HepG2 (cell line): ENCODE measurements at regions not wholly inside any gene's neighbourhood (a gene's known extent, or its start where the extent isn't known, plus 50 kb on each side); places are given as distances from the start of the nearest gene placed in this dataset.

Source experiments
- ATAC-seq: fragments of 200-7000 bp; cut with Tn5 transposase; 3 replicates; pipeline ENCODE4 v1.9.1; 2020; ENCODE audit warnings: mild to moderate bottlenecking, moderate library complexity
- BruUV-seq: library from RNA; stranded (reverse); fragments of 400-500 nt; replicated peaks from 2 replicates; lab custom pipeline; 2021; lab: Mats Ljungman, UMichigan
- CTCF ChIA-PET: fragments of 300-600 bp; formaldehyde crosslinking; extraction: SDS; loops from one replicate; lab custom pipeline; 2021; ENCODE audit warnings: low total read pairs, inconsistent platforms, low intra/inter-chr PET ratio; lab: Yijun Ruan, JAX
- POLR2A ChIA-PET: fragments of 350-600 bp; sonication (Branson Sonifier 250); formaldehyde crosslinking; loops from one replicate; lab custom pipeline; 2020; ENCODE audit warnings: antibody characterized with exemption, inconsistent platforms; lab: Yijun Ruan, JAX
- DNase-seq: peaks from one replicate; pipeline ENCODE4 v3.0.0-alpha.2; 2015; ENCODE audit warnings: low spot score
- FAIRE-seq: peaks from 3 replicates; lab custom pipeline; 2011; peaks lifted over from hg19 to GRCh38; lab: Jason Lieb, UNC
- H2AFZ ChIP-seq: one replicate; pipeline ENCODE4 v1.6.1; 2011; ENCODE audit warnings: low read length, inconsistent platforms
- H3K27ac ChIP-seq: fragments of 300-600 bp; 3 replicates; pipeline ENCODE4 v1.8.0; 2011; ENCODE audit warnings: mixed run types, mild to moderate bottlenecking, mixed read lengths, low read length, inconsistent platforms; ENCODE audit not compliant: insufficient read depth; ENCODE audit errors: extremely low read length
- H3K27me3 ChIP-seq, 2 experiments: fragments of 200-600 bp in 1 of 2; 2 replicates in 1 of 2; 3 replicates in 1 of 2; pipeline versions ENCODE4 v1.6.0 to v1.8.0; 2011; ENCODE audit warnings: low read length in 2 of 2, mild to moderate bottlenecking in 2 of 2, moderate library complexity in 2 of 2, inconsistent platforms in 1 of 2; ENCODE audit not compliant: insufficient read depth in 2 of 2, control insufficient read depth in 1 of 2
- H3K36me3 ChIP-seq, 2 experiments: fragments of 200-600 bp in 1 of 2; replicated peaks in 1 of 2; 2 replicates in 1 of 2; 3 replicates in 1 of 2; pipeline versions ENCODE4 v1.5.1 to v1.8.0; 2011; ENCODE audit warnings: low read length in 2 of 2, inconsistent platforms in 1 of 2; ENCODE audit not compliant: insufficient read depth in 2 of 2, control insufficient read depth in 1 of 2
- H3K4me1 ChIP-seq: 2 replicates; pipeline ENCODE4 v1.5.1; 2012; ENCODE audit warnings: low read length, inconsistent platforms; ENCODE audit not compliant: insufficient read depth
- H3K4me2 ChIP-seq: 2 replicates; pipeline ENCODE4 v1.6.0; 2011; ENCODE audit warnings: low read depth, low read length, inconsistent platforms
- H3K4me3 ChIP-seq, 3 experiments: fragments of 200-600 bp in 1 of 3; sonication (generic), shearing (Covaris generic) in 1 of 3; replicated peaks in 1 of 3; 2 replicates each; pipeline ENCODE4 v1.5.1; 2011 to 2016; ENCODE audit warnings: low read length in 3 of 3, inconsistent platforms in 2 of 3, low read depth in 2 of 3, mild to moderate bottlenecking in 2 of 3, control low read depth in 1 of 3, mixed read lengths in 1 of 3; ENCODE audit not compliant: insufficient read depth in 1 of 3
- H3K79me2 ChIP-seq: one replicate; pipeline ENCODE4 v1.6.1; 2011; ENCODE audit warnings: low read length, inconsistent platforms; ENCODE audit not compliant: insufficient read depth
- H3K9ac ChIP-seq: 2 replicates; pipeline ENCODE4 v1.6.0; 2011; ENCODE audit warnings: mild to moderate bottlenecking, low read depth, low read length, inconsistent platforms; ENCODE audit not compliant: insufficient read depth
- H3K9me3 ChIP-seq: 2 replicates; pipeline ENCODE4 v1.5.1; 2012; ENCODE audit warnings: mild to moderate bottlenecking, low read length
- H4K20me1 ChIP-seq: 2 replicates; pipeline ENCODE4 v1.6.0; 2011; ENCODE audit warnings: inconsistent platforms, mild to moderate bottlenecking, low read length, moderate library complexity; ENCODE audit not compliant: insufficient read depth
- CBFB ChIP-seq: sonication (generic); formaldehyde crosslinking; IDR thresholded peaks from 2 replicates; pipeline ENCODE4 v1.4.0; 2020; ENCODE audit warnings: missing genetic modification reagents
- CREB1 ChIP-seq, 2 experiments: fragments of 450-650 bp in 1 of 2; IDR thresholded peaks; 2 replicates each; pipeline ENCODE4 v1.6.1; 2016 to 2017; ENCODE audit warnings: control low read depth in 1 of 2, mild to moderate bottlenecking in 1 of 2, missing compliant biosample characterization in 1 of 2, missing genetic modification characterization in 1 of 2
- DNMT3B ChIP-seq: conservative IDR thresholded peaks from 2 replicates; pipeline ENCODE4 v1.6.1; 2016; ENCODE audit warnings: missing biosample characterization, control low read depth
- HDAC6 ChIP-seq: fragments of 200-600 bp; sonication (generic); IDR thresholded peaks from 2 replicates; pipeline ENCODE4 v1.7.0; 2017; ENCODE audit warnings: mild to moderate bottlenecking, antibody characterized with exemption, low read length, low read depth
- HHEX ChIP-seq: IDR thresholded peaks from 2 replicates; pipeline ENCODE4 v1.6.1; 2016; ENCODE audit warnings: control low read depth
- KDM1A ChIP-seq: IDR thresholded peaks from 2 replicates; pipeline ENCODE4 v1.6.1; 2016; ENCODE audit warnings: missing compliant biosample characterization
- NPAS2 ChIP-seq: sonication (generic); formaldehyde crosslinking; IDR thresholded peaks from 2 replicates; pipeline ENCODE4 v1.8.0; 2022; ENCODE audit warnings: mild to moderate bottlenecking, missing genetic modification reagents, borderline replicate concordance
- SMARCC2 ChIP-seq: fragments of 450-650 bp; IDR thresholded peaks from 2 replicates; pipeline ENCODE4 v1.6.1; 2017; ENCODE audit warnings: antibody characterized with exemption, mild to moderate bottlenecking
- U2AF1 ChIP-seq: fragments of 200-400 bp; formaldehyde crosslinking; optimal IDR thresholded peaks from 2 replicates; pipeline ENCODE3; 2017; ENCODE audit warnings: mild to moderate bottlenecking, low read depth, low read length
- ZFP82 ChIP-seq: sonication (generic); formaldehyde crosslinking; IDR thresholded peaks from 2 replicates; pipeline ENCODE4 v1.5.1; 2020; ENCODE audit warnings: mild to moderate bottlenecking, missing genetic modification reagents, borderline replicate concordance
- ZMAT5 ChIP-seq: sonication (generic); formaldehyde crosslinking; IDR thresholded peaks from 2 replicates; pipeline ENCODE4 v1.5.0; 2020; ENCODE audit warnings: mild to moderate bottlenecking, low read depth, missing genetic modification reagents, borderline replicate concordance
- ZNF318 ChIP-seq: sonication (generic); formaldehyde crosslinking; IDR thresholded peaks from 2 replicates; pipeline ENCODE4 v1.4.0; 2020; ENCODE audit warnings: mild to moderate bottlenecking, missing genetic modification reagents
- ZNF484 ChIP-seq: sonication (generic); formaldehyde crosslinking; IDR thresholded peaks from 2 replicates; pipeline ENCODE4 v1.5.1; 2020; ENCODE audit warnings: mild to moderate bottlenecking, low read depth, missing genetic modification reagents, borderline replicate concordance
- ZNF496 ChIP-seq: sonication (generic); formaldehyde crosslinking; IDR thresholded peaks from 2 replicates; pipeline ENCODE4 v1.8.1; 2023; ENCODE audit warnings: mild to moderate bottlenecking, moderate library complexity, missing genetic modification reagents; ENCODE audit not compliant: insufficient replicate concordance
- ZNF574 ChIP-seq: sonication (generic); formaldehyde crosslinking; IDR thresholded peaks from 2 replicates; pipeline ENCODE4 v1.4.0; 2020; ENCODE audit warnings: missing genetic modification reagents
- WGBS: methylation state at CpG from one replicate; pipeline ENCODE4 v1.1.6; 2017; ENCODE audit warnings: low lambda C conversion rate; 5-methylcytosine and 5-hydroxymethylcytosine counted together
- in situ Hi-C: cut with HindIII; loops from 2 replicates; pipeline ENCODE4 v1.10.0; 2017; ENCODE audit warnings: low pct_unique_long_range_greater_than_20kb; ENCODE audit not compliant: extremely low pct_ligation_motif_present
- intact Hi-C: fragments of 100-400 bp; cut with micrococcal nuclease; formaldehyde crosslinking; loops from one replicate; pipeline ENCODE4 v1.10.0; 2022; ENCODE audit not compliant: unreplicated experiment

- DNase-seq = no peak
- Histone ChIP-seq H3K27me3 (no peaks in the 10 kb centered on the region), H3K79me2 (no peaks in the 10 kb centered on the region), H3K4me3 (no peak overlapping the region), H3K36me3 (no peaks in the 10 kb centered on the region), H2AFZ (no peak overlapping the region), H3K9me3 (no peaks in the 10 kb centered on the region), H3K4me2 (no peak overlapping the region), H4K20me1 (no peaks in the 10 kb centered on the region), H3K27ac (no peak overlapping the region), H3K4me1 (no peaks in the 10 kb centered on the region), H3K9ac (no peak overlapping the region)
- no peak for ATAC-seq
- in situ Hi-C loops = no loop called here
- ChIA-PET POLR2A (no interaction called here), CTCF (no interaction called here)
- WGBS = 77% methylated on average over 18 of the region's 24 CpGs
- TF ChIP-seq ZNF484 (CRISPR knock-in tag) = no peak
- no peak for TF ChIP-seq DNMT3B (CRISPR knock-in tag)
- TF ChIP-seq HDAC6 = no peak
- no peak for TF ChIP-seq SMARCC2
- TF ChIP-seq ZFP82 = no peak
- TF ChIP-seq HHEX (CRISPR knock-in tag) = no peak
- TF ChIP-seq ZNF496 (CRISPR knock-in tag) = no peak
- no peak for TF ChIP-seq NPAS2 (CRISPR knock-in tag)
- TF ChIP-seq KDM1A (CRISPR knock-in tag) = no peak
- TF ChIP-seq U2AF1 = no peak
- TF ChIP-seq ZNF574 = no peak
- TF ChIP-seq CBFB = no peak
- TF ChIP-seq ZMAT5 (CRISPR knock-in tag) = no peak
- TF ChIP-seq CREB1 (IDR thresholded peaks at IDR 0.05) = no peak
- no peak for TF ChIP-seq CREB1 (CRISPR knock-in tag; IDR thresholded peaks at IDR 0.05)
- no peak for TF ChIP-seq ZNF318
- no peak for FAIRE-seq
- intact Hi-C loops = no loop called here
- BruUV-seq = no TSS peak
Observed at GRCh38 chr10:25756784-25757183, 177.2 kb upstream of the MYO3A start.
